ENCODE measurements at regions not wholly inside any gene's neighbourhood (a gene's known extent, or its start where the extent isn't known, plus 50 kb on each side); places are given as distances from the start of the nearest gene placed in this dataset.

DNA sequence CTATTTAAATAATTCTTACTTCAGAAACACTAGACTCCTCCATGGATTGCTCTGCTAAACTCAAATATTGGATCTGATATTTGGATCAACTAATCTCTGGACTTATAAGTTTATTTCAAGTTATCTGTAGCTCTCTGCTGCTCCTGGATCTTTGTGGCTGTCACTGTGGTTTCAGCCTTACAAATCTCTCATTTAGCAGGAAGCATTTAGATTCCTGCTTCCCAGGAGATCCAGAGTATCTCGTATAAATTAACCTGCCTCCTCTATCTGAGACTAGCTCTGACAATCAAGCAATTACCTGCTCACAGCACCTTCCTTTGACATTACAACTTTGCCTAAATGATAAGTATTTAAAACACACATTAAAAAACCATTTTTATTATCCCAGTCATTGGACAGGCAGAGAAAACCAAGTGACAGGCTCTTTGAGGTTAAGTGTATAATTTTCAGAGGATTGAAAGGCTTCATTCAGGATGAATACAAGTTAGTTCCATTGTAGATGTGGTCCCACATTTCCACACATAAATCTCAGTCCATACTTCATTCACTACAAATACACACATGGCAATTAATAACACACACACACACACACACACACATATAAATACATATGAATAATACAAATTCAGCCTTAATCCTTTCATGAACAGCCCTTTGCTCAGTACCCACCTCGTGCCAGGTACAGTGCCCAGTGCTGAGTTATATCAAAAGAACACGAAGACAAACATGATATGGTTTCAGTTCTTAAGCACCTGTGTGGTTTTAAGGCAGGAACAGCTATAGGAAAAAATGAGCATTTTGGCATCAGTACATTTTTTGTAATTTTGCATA is 55.5 kb upstream of the PLCB1 start:
- TF ChIP-seq, protein P1, sequence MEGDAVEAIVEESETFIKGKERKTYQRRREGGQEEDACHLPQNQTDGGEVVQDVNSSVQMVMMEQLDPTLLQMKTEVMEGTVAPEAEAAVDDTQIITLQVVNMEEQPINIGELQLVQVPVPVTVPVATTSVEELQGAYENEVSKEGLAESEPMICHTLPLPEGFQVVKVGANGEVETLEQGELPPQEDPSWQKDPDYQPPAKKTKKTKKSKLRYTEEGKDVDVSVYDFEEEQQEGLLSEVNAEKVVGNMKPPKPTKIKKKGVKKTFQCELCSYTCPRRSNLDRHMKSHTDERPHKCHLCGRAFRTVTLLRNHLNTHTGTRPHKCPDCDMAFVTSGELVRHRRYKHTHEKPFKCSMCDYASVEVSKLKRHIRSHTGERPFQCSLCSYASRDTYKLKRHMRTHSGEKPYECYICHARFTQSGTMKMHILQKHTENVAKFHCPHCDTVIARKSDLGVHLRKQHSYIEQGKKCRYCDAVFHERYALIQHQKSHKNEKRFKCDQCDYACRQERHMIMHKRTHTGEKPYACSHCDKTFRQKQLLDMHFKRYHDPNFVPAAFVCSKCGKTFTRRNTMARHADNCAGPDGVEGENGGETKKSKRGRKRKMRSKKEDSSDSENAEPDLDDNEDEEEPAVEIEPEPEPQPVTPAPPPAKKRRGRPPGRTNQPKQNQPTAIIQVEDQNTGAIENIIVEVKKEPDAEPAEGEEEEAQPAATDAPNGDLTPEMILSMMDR (IDR thresholded peaks at IDR 0.05) = peak in 1 of 3 experiments; percentile 13
- TF ChIP-seq POLR2A (IDR thresholded peaks at IDR 0.05; ENCODE audit: low read depth) (no peak), POLR2AphosphoS5 (IDR thresholded peaks at IDR 0.05) (no peak), EP300 (IDR thresholded peaks at IDR 0.05) (no peak)

Measured in esophagus muscularis mucosa (tissue), 4 donors.